ENCODE measurements at regions not wholly inside any gene's neighbourhood (a gene's known extent, or its start where the extent isn't known, plus 50 kb on each side); places are given as distances from the start of the nearest gene placed in this dataset.

DNA sequence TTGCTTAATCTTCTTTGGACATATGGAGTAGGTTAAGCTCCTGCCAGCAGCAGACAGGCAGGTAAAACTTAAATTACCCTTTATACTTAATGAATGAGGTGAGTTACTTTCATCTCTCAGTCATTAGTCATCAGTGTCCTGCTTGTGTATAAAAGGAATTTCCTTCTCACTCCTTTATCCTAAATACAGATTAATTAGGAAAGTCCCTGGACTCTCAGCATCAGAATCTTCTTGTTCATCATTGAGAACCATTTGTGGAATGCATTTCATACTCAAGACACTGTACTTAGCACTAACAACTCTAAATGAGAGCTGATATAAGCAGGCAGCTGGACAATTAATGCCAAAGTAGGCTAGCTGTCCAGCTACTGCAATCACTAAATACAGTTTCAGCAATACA lies 630.4 kb downstream of the METTL15 start:
- TF ChIP-seq, protein P1, sequence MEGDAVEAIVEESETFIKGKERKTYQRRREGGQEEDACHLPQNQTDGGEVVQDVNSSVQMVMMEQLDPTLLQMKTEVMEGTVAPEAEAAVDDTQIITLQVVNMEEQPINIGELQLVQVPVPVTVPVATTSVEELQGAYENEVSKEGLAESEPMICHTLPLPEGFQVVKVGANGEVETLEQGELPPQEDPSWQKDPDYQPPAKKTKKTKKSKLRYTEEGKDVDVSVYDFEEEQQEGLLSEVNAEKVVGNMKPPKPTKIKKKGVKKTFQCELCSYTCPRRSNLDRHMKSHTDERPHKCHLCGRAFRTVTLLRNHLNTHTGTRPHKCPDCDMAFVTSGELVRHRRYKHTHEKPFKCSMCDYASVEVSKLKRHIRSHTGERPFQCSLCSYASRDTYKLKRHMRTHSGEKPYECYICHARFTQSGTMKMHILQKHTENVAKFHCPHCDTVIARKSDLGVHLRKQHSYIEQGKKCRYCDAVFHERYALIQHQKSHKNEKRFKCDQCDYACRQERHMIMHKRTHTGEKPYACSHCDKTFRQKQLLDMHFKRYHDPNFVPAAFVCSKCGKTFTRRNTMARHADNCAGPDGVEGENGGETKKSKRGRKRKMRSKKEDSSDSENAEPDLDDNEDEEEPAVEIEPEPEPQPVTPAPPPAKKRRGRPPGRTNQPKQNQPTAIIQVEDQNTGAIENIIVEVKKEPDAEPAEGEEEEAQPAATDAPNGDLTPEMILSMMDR (IDR thresholded peaks at IDR 0.05; ENCODE audit: control insufficient read depth, insufficient read depth, low read depth, low read length, missing control alignments), result no peak
- no peak overlapping the region for H3K4me3 ChIP-seq (ENCODE audit: control insufficient read depth, low read depth, low read length)
- DNase-seq (ENCODE audit: low read depth), result no peak

DNA sequence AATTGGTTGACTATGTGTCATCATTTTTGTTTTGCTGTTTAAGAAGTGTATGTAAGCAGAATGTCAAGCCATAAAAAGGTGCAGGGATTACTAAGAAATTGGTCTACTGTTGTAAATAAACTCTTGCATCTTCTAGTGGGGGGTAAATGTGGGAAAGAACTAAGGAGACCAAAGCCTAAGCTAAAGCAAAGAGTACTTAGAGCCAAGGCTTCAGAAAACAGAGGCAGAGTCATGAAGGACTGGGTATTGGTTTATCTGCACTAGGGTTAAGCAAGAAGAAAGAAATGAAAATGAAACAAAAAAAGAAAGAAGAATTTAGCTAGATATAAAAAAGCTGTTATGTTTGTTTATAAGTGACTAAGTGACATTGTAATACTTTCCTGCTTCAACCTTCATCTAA lies 628.1 kb downstream of the METTL15 start:
- DNase-seq (ENCODE audit: low read depth), result no peak
- no peak overlapping the region for H3K4me3 ChIP-seq (ENCODE audit: control insufficient read depth, low read depth, low read length)
- TF ChIP-seq, protein P1 (IDR thresholded peaks at IDR 0.05; ENCODE audit: control insufficient read depth, insufficient read depth, low read depth, low read length, missing control alignments), result no peak

DNA sequence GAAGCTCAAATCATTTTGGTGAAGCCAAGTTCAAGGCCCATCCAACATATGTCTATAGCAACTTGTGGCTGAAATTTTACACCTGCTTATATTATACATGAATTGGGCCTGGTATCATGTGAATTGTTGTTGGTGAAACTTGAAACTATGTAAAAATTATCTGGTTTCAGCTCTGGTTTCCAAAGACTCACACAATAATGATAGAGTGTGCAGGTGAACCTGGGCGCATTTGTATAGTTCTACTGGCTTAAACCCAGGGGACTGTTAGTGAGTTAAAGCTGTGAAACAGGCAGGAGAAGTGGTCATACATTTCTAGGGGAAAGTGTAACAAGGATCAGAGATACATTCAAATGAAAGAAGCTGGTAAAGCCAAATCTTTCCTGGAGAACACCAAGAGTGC lies 627.3 kb downstream of the METTL15 start:
- DNase-seq (ENCODE audit: low read depth), result no peak
- no peak overlapping the region for H3K4me3 ChIP-seq (ENCODE audit: control insufficient read depth, low read depth, low read length)
- TF ChIP-seq, protein P1 (IDR thresholded peaks at IDR 0.05; ENCODE audit: control insufficient read depth, insufficient read depth, low read depth, low read length, missing control alignments), result no peak

DNA sequence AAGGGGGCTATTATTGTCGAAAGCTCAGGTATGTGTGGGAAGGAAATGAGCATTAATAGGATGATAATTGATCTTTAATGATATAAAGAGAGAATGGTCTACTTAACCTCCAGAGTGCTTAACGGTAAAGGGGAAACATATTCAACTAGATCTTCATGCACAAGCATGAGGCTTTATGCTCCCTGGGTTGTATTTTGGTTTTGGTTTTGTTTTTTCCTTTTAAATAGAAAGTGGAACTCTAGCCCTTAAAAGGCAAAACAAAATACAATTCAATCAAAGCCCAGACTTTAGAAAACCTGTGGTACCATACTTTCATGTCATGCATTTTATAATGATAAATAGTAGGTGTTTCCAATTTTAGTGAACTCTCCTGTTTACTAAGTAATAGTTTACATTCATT lies 622.7 kb downstream of the METTL15 start:
- no peak for DNase-seq (ENCODE audit: low read depth)
- no peak overlapping the region for H3K4me3 ChIP-seq (ENCODE audit: control insufficient read depth, low read depth, low read length)
- TF ChIP-seq, protein P1 (IDR thresholded peaks at IDR 0.05; ENCODE audit: control insufficient read depth, insufficient read depth, low read depth, low read length, missing control alignments), result no peak

DNA sequence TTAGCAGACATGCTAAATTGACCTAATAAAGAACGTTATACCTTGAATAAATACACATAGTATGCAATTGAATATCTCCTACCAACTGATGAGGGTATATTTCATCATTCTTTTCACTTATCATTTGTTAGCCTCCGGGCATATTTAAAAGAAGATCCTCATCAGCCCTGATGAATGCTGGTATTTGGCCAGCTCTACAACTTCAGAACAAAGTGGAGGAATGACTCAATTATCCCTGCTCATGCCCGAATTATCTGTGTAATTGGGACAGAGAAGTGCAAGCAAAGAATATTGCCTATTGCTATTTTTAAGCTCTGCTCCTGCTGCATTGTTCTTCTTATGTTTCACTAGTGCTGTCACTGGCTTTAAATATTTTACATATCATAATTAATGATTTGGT lies 622.1 kb downstream of the METTL15 start:
- no peak overlapping the region for H3K4me3 ChIP-seq (ENCODE audit: control insufficient read depth, low read depth, low read length)
- no peak for DNase-seq (ENCODE audit: low read depth)
- TF ChIP-seq, protein P1 (IDR thresholded peaks at IDR 0.05; ENCODE audit: control insufficient read depth, insufficient read depth, low read depth, low read length, missing control alignments), result no peak

DNA sequence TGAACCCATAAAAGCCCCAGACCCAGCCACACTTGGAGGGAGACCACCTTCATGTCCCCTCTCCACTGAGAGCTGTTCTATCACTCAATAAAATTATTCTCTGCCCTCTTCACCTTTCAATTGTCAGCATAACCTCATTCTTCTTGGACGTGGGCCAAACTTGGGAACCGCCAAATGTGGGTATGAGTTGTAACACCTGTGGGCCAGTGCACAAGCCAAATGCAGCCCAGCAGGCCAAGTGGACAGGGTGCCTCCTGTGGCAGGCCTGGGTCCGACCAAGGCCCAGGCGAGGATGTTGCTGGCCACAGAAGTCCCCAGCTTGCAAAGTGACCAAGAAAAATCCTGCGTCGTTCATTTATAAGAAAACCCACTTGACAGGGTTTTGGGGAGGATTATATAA lies 621.2 kb downstream of the METTL15 start:
- TF ChIP-seq, protein P1 (IDR thresholded peaks at IDR 0.05; ENCODE audit: control insufficient read depth, insufficient read depth, low read depth, low read length, missing control alignments), result no peak
- DNase-seq (ENCODE audit: low read depth), result no peak
- no peak overlapping the region for H3K4me3 ChIP-seq (ENCODE audit: control insufficient read depth, low read depth, low read length)

DNA sequence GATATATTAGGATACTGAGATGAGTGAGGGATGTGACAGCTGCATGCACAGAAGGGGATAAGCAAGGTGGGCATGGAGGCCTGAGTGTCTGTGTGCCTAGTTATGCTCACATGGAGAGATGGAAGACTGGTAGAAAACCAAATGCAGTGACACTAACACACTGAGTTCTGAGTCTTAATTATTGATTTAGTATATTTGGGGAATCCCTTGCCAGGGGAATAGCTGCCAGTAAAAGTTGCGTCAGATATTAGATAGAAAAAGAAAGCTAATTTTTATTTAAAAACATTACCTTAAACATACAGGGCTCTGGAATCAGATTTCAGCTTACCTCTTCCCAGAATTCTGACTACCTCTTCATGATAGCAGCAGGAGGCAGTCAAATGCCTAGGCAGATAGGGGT lies 620.5 kb downstream of the METTL15 start:
- H3K4me3 ChIP-seq (ENCODE audit: control insufficient read depth, low read depth, low read length), result no peak overlapping the region
- no peak for DNase-seq (ENCODE audit: low read depth)
- TF ChIP-seq, protein P1 (IDR thresholded peaks at IDR 0.05; ENCODE audit: control insufficient read depth, insufficient read depth, low read depth, low read length, missing control alignments), result no peak
